ENCODE measurements at regions not wholly inside any gene's neighbourhood (a gene's known extent, or its start where the extent isn't known, plus 50 kb on each side); places are given as distances from the start of the nearest gene placed in this dataset.

DNA sequence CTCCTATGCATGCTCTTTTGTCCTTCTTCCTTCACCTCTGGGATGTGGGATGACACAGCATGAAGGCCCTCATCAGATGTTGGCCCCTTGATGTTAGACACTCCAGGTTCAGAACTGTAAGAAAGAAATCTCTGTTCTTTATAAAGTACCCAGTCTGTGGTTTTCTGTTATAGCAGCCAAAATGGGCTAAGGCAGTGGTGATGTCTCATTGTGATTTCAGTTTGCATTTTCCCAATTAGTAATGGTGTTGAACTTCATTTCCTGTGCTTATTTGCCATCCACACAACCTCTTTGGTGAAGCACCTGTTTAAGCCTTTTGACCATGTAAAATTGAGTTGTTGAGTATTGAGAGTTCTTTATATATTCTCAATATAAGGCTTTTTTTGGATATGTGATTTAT lies 129.3 kb upstream of the C1orf174 start:
- TF ChIP-seq POLR2A (IDR thresholded peaks at IDR 0.05; ENCODE audit: low read length) (no peak), GATA1 (IDR thresholded peaks at IDR 0.05; ENCODE audit: low read depth, low read length) (no peak)
- DNase-seq, result no peak

DNA sequence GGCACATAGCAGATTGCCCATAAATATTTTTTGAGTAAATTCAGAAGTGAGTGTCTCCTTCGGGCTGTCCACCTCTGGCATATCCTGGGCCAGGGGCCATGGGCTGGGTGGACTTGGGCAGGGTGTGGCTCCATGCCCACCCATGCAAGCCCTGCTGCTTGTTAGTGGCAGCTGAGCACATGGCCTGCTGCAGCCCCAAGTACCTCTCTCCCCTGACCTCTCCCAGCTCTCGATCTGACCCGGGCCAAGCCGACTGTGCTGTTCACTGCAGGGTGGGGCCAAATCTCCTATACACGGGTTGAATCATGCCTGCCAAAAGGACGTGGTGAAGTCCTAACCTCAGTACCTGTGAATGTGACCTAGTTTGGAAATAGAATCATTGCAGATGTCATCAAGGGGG lies 132.5 kb upstream of the C1orf174 start:
- DNase-seq, result no peak
- TF ChIP-seq GATA1 (IDR thresholded peaks at IDR 0.05; ENCODE audit: low read depth, low read length) (no peak), POLR2A (IDR thresholded peaks at IDR 0.05; ENCODE audit: low read length) (no peak)

DNA sequence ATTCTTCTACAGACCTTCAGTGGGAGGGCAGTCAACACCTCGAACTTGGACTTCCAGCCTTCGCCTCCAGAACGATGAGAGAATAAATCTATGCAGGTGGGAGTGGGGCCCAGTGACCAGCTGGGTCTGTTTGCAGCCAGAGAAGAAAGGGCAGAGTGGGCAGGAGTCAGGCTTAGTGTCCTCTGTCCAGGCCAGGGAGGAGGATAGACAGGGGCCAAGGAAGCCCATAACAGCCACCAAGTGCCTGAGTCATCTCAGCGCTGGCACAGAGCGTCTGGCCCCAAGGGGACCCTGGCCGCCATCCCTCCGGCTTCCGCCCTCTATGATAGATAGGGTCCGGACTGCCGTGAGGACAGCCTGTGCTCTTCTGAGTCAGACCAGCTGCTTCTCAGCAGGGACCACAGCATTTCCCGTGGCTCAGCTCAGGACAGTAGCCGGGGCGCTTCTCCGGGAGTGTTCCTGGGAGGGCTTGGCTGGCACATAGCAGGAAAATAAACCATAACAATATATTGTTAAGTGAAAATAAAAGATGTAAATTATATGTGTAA lies 133.1 kb upstream of the C1orf174 start:
- TF ChIP-seq GATA1 (IDR thresholded peaks at IDR 0.05; ENCODE audit: low read depth, low read length) (no peak), POLR2A (IDR thresholded peaks at IDR 0.05; ENCODE audit: low read length) (no peak)
- DNase-seq, result no peak

DNA sequence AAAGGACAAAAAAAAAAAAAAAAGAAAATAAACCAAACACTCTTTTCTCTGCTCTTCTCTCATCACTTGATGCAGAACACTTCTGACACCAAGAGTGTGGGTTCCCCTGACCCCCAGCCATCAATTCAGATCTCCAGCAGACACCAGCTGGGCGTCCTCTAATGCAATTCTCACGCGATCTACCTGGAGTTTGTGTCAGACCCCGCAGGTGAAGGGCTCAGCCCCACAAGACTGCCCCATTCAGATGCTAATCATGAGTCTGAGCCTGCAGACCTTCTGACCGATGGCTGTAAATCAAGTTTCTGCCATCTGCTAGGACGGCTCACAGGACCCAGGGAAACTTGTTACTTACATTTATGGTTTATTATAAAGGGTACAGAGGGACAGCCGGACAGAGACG lies 133.6 kb upstream of the C1orf174 start:
- DNase-seq, result no peak
- no peak for TF ChIP-seq GATA1 (IDR thresholded peaks at IDR 0.05; ENCODE audit: low read depth, low read length)
- TF ChIP-seq POLR2A (IDR thresholded peaks at IDR 0.05; ENCODE audit: low read length), result no peak

- no peak for TF ChIP-seq POLR2A (IDR thresholded peaks at IDR 0.05; ENCODE audit: low read length)
- no peak for TF ChIP-seq GATA1 (IDR thresholded peaks at IDR 0.05; ENCODE audit: low read depth, low read length)
- DNase-seq, result no peak
Observed at GRCh38 chr1:4034318-4034887, 134.3 kb upstream of the C1orf174 start.

- DNase-seq, result no peak
- TF ChIP-seq GATA1 (IDR thresholded peaks at IDR 0.05; ENCODE audit: low read depth, low read length) (no peak), POLR2A (IDR thresholded peaks at IDR 0.05; ENCODE audit: low read length) (no peak)
Observed at GRCh38 chr1:4044967-4045366, 144.9 kb upstream of the C1orf174 start.

DNA sequence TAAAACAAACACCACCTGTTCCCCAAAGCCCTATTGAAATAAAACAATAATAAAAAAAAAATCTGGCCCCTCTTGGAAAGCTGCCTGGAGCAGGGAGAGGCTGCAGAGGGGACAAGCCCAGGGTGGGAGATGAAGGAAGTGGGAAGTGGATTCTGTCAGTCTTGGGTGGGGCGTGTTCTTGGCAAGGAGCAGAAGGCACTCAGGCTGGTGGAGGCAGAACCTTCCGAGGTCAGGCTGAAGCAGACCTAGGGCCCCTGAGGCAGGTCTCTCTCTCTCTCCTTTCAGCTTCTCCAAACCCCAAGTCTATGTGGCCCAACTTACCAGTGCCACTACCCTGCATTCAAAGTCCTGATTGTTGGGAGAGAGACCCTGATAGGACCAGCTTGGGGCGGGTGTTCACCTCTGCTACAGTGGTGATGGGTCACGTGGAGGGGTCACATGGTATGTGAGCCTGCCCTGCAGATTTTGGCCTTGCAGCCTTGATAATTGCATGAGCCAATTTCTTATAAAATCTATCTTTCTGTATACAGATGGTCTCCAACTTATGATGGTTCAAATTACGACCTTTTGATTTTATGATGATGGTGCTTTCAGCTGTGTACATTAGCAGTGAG lies 145.4 kb upstream of the C1orf174 start:
- no peak for DNase-seq
- TF ChIP-seq GATA1 (IDR thresholded peaks at IDR 0.05; ENCODE audit: low read depth, low read length) (no peak), POLR2A (IDR thresholded peaks at IDR 0.05; ENCODE audit: low read length) (no peak)

DNA sequence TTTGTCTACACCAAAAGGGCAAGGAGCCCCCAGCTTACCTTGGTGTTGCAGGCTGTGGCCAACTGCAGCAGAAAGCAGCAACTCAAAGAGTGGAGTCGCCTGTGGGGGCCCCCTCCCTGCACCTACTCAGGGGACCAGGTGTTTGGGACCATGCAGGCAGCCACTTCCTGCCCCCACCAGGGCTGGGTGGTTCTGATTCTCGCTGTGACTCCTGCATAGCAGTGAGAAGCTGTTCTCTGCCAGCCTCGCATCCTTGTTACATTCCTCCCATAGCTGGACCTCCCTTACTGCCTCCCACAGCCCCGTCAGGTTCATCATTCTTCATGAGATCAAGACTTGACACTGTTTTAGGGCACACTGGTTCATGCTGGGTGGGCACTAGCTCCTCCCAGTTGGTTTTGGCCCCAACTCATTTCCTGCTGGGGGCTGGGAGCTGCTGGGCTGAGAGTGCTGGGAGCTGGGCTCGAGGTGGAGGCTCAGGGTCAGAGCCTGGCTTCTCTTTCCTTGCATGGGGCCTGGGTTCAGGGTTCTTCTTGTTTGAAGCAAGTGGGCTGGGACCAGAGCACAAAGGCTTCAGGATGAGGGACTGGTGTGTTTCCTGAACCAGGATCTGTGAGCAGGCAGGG lies 146.9 kb upstream of the C1orf174 start:
- TF ChIP-seq POLR2A (IDR thresholded peaks at IDR 0.05; ENCODE audit: low read length) (no peak), GATA1 (IDR thresholded peaks at IDR 0.05; ENCODE audit: low read depth, low read length) (no peak)
- no peak for DNase-seq

GRCh38 chr1:4047666-4048065 lies 147.6 kb upstream of the C1orf174 start:
- TF ChIP-seq POLR2A (IDR thresholded peaks at IDR 0.05; ENCODE audit: low read length) (no peak), GATA1 (IDR thresholded peaks at IDR 0.05; ENCODE audit: low read depth, low read length) (no peak)
- DNase-seq, result no peak

- no peak for TF ChIP-seq GATA1 (IDR thresholded peaks at IDR 0.05; ENCODE audit: low read depth, low read length)
- TF ChIP-seq POLR2A (IDR thresholded peaks at IDR 0.05; ENCODE audit: low read length), result no peak
- no peak for DNase-seq
Observed at GRCh38 chr1:4048076-4048475, 148.0 kb upstream of the C1orf174 start.

DNA sequence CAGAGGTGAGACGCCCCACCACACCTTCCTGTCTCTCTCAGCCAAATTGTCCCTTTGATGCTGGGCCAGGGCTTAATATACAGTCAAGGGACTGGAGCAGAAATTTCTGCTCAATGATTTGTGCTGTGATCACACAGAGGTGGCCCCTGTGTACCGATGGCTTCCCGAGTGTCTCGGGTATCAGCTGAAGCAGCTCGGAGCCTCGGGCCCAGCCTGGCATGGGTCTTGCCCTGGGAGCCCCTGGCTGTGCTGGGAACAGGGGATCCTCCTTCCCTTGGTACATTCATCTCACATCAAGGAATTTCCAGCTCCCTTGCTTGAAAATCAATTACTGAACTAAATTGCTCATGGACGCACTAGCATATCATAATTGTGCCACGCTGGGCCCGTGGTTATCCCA lies 148.8 kb upstream of the C1orf174 start:
- TF ChIP-seq GATA1 (IDR thresholded peaks at IDR 0.05; ENCODE audit: low read depth, low read length) (no peak), POLR2A (IDR thresholded peaks at IDR 0.05; ENCODE audit: low read length) (no peak)
- DNase-seq, result no peak

DNA sequence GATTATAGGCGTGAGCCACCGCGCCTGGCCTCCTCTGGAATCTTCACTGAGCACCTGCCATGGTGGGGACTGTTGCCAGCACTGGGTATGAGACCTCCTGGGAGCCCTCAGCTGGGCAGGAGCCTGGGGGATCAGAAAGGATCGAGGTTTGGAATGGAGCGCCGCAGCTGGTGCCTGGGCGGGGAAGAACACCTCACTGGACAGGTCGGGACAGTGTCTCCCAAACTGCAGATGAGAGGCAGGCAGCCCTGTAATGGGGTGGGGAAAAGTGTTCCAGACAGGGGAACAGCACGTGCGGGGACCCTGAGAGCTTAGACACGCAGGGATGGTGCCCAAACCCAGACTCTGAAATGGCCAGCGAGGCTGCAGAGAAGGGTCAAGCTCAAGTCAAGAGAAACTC lies 150.9 kb upstream of the C1orf174 start:
- TF ChIP-seq POLR2A (IDR thresholded peaks at IDR 0.05; ENCODE audit: low read length), result no peak
- TF ChIP-seq GATA1 (IDR thresholded peaks at IDR 0.05; ENCODE audit: low read depth, low read length), result no peak
- no peak for DNase-seq

GRCh38 chr1:4052657-4053056 lies 152.6 kb upstream of the C1orf174 start:
- TF ChIP-seq GATA1 (IDR thresholded peaks at IDR 0.05; ENCODE audit: low read depth, low read length) (no peak), POLR2A (IDR thresholded peaks at IDR 0.05; ENCODE audit: low read length) (no peak)
- DNase-seq, result no peak

DNA sequence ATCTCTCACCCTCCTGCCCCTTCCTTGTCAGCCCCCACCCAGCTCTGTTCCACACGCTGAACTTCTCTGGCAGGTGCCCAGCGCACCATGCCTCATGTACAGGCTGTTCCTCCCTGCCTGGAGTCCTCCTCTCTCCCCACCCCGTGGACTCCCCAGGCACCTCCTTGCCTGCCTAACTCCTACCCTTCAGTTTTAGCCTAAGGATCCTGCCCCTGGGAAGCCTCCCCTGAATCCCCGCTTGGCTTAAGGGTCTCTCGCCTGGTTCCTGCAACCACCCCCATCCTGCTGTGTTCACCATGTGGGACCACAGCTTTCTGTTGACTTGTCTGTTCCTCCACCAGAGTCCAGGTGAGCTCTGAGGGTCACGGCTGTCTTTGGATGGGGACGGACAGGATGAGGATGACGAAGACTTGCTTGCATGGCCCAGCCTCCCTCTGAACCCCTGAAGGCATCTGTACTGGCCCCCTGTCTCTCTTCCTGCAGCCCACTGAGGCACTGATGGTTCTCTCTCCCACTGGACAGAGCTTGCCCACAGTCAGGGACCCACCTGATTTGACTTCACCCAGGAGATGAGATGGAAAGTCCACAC lies 153.2 kb upstream of the C1orf174 start:
- DNase-seq, result no peak
- TF ChIP-seq POLR2A (IDR thresholded peaks at IDR 0.05; ENCODE audit: low read length) (no peak), GATA1 (IDR thresholded peaks at IDR 0.05; ENCODE audit: low read depth, low read length) (no peak)

All from erythroblast (primary cell).